HG03060 (cell line): ENCODE measurements at regions not wholly inside any gene's neighbourhood (a gene's known extent, or its start where the extent isn't known, plus 50 kb on each side); places are given as distances from the start of the nearest gene placed in this dataset.

Experiments used
- ATAC-seq: cut with Tn5 transposase; IDR thresholded peaks from one replicate; pipeline ENCODE4 v1.9.1; 2021; ENCODE audit warnings: low read depth, moderate number of reproducible peaks; ENCODE audit not compliant: unreplicated experiment

DNA sequence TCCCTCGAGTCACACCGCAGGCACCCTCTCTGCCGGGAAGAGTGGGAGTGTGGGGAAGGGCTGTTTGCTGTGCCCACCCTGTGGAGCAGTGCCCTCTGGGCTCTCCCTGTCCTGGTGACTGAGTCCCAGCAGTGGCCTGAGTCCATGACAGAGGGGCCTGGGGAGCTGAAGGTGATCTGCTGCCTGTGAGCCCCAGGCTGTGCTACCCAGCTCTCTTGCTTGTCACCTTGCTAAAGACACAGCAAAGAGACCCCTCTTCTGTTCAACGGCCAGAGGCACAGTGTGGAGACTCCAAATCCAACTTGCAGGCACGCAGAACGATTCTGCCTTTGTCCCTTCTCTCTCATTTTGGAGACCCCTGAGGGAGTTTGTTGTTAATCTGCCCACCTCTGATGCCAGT, 232.6 kb downstream of the OPA1 start:
- no peak for ATAC-seq

DNA sequence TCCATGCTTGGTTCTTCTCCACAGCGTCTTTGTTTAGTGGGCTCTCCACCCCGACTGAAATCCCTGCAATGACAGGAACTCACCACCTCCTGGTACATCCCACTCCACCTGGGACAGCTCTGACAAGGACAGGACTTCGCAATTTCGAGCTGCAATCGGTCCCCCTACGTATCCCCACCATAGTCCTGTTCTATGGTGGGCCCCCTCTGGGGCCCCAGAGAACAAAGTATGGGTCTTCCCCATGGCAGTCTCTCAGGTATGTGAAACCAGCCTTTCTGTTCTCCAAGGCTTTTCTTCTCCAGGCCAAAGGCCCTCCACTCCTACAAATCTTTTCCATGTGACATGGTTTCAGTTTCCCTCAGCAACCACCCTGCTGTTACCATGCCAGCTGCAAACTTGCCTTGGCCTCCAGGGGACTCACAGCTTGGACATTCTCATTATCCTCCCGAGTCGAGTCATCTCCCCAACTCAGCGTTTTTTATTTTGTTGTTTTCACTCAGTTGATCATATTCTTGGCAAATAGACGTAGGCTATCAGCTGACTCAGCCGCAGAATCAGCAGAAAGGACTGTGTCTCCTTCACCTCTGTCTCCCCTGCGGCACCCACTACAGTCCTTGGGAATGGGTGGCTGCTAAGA, 233.3 kb downstream of the OPA1 start:
- no peak for ATAC-seq

DNA sequence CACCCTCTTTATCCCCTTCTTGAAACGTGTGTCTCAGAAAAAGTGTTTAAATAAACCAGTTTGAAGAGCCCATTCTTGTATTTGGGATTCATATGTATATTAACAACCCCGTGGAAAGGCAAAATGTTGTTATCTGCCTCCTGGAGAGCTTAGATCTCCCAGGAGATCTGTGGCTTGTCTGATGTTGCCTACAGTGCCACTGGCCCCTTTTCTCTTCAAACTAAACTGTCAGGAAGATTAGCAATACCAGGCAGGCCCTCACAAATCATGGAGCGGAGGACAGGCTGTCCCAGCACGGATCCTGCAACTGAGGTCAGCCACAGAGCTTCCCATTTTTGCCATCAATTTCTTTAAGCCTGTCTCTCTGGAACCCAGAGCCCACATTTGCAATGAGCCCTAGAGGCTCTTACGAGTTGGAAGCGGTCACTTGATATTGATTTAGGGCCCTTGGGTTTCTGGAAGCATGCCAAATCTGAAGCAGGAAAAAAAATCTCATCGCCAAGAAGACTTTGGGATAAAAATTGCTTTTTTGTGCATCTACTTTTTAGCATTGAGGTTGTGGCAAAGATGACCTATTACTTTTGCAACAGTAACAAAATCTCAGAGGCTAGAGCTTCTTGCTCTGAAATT, 234.1 kb downstream of the OPA1 start:
- ATAC-seq: no peak

DNA sequence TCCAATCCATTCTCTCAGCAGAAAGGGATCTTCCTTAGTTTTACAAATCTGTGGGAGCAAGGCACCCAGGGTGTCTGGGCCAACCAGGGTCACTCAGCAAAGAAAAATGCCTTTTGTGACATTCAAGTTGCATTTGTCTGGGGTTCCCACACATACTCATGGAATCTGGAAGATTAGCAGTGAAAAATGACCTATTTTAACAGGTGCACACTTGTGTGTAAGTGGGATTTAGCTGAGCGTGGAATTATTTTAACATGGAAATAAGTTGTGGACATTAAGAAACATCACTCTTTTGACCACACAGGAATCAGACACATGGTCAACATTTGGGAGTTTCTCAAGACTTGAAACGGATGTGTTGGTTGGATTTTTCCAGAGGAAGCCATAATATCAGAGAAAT, 234.9 kb downstream of the OPA1 start:
- ATAC-seq: no peak

DNA sequence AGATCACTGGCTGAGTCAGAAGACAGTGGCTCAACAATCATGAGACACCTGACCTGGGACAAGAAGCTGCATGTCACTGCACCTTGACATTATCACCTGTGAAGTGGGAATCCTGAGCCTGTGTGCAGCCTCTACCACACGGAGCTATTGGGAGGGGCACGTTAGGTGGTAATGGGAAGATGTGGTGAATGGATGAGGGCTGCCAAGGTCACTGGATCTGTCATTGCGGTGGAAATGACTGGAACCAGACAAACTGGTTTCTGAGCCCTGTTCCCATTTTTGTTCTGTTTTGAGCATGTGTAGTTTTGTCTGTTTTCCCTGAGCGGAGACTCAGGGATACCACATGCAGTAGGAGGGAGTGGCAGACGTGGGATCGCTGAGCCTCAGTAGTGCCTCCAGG, 235.5 kb downstream of the OPA1 start:
- ATAC-seq: no peak

DNA sequence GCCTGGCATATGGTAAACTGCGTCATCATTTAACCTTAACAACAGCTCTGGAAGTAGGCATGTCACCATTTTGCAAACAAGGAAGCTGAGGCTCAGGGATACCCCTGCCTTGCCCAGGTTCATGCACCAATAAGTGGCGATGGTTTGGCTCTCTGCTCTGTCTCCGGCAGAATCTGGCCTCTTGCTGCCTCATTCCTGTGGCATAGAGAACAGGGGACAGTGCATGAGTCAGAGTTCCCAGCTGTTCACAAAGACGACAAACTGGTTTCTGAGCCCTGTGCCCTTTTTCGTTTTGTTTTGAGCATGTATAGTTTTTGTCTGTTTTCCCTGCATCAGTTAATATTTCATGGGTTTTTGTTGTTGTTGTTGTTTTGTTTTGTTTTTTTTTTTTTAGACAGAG, 236.8 kb downstream of the OPA1 start:
- ATAC-seq: no peak

DNA sequence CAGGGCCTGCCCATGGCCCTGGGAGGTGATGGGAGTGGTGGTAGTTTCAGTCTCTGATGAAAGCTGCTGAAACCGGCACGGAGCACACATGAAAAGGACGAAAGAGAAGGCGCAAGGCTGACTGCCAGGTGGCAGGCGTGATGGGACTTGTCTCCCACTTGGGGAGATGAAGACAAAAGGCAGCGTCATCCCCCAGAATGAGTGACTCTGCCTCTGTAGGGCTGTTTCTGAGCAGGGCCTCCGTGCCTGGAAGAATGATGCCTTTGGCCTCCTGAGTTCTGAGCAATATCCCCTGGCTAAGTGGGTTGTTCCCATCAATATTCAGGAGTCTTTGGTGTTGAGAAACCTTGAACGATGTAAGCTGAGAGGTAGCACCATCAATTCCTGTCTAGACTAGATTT, 237.8 kb downstream of the OPA1 start:
- no peak for ATAC-seq

DNA sequence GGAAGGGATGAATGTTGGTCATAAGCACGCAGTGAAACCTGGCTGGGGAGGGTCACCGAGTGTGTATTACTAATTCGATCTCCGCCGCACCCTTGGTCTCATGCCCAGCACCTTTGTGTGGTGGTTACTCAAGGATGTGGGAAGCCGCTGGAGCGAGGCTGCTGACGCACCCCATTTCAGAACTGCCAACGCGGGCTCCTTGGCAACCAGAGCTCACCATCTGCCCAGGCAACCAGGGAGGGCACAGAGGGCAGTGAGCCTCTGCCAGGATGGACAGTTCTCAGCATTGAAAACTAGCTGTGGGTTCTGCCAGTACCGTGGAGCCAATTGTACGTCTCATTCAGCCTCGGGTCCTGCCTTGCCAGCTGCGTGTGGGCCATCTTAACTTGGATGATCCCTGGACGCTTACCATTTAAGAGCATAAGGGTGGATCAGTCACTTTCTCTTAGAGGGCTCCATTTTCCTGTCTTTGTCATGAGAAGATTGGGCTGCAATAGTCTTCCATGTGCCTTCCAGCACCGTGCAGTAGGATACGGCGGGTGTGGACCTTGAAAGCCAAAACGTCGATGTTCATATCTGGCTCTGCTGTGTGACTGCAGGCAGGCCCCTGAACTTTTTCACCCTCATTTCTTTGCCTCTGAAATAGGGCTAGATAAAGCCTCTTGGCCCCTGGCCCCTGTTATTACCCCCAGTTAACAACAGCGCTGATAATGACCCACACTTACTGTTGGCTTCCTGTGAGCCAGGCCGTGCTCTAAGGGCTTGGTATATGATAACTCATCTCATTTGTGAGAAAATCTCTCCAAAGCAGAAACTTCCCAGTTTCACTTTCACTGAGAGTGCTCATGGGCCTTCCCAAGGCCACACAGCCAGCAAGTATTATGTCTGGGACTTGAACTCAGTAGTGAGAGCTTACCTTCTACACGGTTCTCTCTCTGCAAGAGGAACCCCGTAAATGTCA, 238.8 kb downstream of the OPA1 start:
- no peak for ATAC-seq

DNA sequence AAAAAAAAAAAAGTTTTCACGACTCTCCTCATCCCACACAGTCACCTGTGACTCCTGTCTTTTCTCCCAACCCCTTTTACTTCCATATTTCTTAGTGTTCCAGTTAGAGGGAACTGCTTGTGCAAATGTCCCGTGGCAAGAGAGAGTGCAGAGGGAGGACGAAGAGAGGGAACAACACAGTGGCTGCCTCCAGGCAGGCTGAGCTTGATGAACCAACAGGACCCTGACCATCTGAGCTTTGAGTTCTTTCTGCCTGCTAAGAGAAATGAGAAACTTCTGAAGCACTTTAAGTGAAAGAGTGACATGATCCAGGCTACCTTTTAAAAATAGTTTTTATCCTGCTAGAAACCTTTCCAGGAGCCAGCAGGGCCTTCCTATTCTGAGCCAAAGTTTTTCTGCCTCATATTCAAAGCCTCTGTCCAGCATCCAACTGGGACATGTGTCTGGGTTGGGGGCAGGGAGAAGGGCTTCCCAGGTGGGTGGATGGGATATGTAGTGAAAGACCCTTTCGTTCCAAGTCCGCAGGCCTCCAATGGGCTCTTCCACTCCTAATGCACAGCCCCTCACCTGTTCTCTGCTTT, 239.9 kb downstream of the OPA1 start:
- no peak for ATAC-seq

DNA sequence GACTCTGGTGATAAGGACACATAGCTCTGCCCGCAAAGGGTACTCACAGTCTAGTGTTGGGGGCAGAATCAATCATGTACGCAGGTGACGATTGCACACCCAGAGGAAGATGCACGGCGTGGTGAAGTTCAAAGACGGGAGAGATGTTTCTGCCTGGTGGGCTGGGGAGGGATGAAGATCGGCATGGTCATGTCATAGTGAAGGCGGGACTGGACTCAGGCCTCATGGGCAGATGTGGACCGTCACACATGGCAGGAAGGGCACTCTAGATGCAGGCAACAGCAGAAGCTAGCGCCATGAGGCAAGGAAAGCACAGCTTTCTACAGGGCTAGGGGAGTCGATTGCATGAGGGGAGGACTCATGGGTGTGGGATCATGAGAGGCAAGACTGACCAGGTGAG, 240.6 kb downstream of the OPA1 start:
- ATAC-seq: no peak

DNA sequence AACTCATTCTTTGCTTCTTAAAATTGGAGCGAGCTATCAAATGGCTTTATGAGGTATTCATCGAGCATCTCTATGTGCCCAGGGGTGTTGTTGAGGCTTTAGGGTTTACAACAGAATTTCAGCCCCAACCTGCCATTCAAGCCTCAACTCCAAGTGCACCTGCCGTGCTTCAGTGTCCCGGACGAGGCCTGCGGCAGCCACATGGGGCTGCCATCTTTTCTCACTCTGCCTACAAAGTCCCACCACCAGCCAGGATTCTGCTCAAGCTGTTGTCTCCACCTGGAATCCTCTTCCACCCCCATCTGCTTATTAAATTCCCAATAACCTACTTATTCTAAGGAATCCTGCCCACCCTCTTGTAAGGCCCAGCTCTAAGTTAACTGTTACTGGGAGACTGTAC, 242.4 kb downstream of the OPA1 start:
- ATAC-seq: no peak

DNA sequence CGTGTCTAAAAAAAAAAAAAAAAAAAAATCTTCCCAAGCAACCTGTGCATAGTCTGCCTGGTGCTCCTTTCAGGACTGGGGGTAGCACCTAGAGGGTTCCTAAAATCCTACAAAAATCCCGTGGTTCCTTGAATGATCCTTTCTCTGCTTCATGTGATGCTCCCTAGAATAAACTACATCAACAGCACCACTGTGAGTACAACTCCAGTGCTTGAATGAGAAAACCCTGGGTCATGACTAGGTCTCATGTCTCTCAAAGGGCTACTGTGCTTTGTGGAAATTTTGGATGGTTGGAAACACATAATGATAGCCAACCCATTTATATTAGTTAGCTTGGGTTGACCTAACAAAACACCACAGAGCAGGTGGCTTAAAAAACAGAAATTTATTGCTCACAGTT, 243.5 kb downstream of the OPA1 start:
- ATAC-seq: no peak

DNA sequence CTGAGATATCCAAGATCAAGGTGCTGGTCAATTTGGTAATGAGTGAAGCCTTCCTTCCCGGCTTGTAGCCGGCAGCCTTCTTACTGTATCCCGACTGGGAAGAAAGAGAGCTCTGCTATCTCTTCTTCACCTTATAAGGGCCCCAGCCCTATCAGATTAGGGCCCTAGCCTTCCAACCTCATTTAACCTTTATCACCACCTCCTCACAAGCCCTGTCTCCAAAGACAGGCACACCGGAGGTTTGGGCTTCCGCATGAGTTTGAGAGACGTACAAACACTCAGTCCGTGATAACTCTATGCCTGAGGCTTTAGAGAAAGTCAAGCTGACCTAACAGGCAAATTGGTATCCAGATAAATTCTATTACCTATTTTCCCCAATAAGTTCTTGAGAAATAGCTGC, 243.9 kb downstream of the OPA1 start:
- ATAC-seq: no peak

DNA sequence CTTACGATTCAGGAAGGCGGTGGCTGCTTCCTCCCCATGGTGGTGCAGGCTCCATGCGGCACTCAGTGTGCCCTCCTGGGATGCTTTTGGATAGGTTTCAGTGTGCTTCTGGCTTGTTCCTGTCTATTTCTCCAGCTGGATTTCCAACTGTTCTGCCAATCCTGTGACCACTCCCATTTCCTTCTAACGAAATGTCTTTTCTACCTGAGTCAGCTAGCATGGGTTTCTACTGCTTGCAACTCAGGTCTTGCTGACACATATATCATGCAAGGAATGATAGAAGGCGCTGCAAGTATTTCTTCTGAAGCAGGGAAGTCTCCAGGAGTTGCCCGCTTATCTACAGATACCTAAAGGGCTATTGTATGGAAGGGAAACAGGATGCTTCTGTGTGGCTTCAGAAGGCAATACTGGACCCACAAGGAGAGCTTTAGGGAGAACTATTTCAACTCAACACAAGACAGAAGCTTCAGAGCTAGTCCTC, 244.4 kb downstream of the OPA1 start:
- no peak for ATAC-seq

DNA sequence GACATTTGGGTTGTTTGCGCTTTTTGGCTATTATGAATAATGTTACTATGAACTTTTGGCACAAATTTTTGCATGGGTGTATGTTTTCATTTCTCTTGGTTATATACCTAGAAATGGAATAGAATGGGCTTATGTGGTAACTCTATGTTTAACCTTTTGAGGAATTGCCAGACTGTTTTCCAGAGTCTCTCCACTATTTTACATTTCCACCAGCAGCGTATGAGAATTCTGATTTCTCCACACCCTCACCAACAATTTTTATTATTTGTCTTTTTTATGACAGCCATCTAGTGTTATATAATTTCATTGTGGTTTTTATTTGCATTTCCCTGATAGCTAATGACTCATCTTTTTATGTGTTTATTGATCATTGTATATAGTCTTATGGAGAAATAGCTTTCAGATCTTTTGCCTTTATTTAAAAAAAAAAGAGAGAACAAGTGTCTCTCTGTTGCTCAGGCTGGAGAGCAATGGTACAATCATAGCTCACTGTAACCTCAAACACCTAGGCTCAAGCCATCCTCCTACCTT, 247.2 kb downstream of the OPA1 start:
- ATAC-seq: no peak

DNA sequence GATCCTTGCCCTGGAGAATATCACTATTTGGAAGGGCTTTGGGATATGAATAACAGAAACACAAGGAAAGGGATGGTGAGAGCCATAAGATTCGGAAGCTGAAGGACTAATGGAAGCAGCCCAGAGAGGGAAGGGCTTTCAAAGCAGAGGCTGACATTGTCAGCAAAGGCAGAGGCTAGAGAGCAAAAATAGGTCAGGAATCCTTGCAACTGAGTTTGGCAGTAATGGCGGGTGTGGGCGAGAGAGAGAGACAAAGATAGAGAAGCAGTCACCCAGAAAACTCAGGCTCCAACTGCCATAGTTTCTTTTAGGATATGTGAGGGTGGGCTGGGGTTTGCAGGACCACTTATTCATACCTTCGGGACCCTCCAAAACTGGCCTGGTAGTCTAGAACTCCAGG, 248.6 kb downstream of the OPA1 start:
- no peak for ATAC-seq

DNA sequence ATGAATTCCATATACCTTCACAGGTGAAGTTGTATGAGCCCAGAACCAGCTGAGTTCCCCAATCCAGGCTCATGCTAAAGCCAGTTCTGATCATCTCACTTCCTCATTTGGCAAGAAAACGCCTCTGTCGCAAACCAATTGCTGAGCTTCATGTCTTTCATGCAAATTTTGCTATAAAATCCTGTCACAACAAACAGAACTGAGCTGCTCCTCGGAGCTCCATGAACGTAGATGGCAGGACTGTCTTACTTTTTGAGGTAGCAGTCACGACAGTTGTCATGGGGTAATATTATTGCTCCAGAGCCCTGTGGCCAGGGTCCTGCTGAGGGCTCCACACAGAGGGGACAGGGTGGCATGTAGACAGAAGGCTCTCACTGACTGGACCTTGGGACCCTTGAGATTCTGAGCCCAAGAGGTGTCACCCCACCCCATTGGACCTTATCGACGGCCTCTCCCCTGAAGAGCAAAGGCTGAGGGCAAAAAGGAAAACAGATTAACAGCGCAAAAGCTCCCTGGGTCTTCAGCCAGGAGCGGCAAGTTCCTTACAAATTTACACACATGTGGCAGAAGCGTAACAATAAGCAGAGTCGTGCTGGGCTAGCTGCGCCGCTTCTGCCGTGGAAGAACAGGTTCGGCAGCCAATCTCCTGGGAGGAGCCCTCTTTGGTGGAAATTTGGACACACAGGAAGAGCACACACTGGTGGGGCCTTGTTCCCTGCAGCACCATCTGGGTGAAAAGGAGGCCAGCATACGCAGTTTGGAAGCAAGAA, 249.2 kb downstream of the OPA1 start:
- peak; percentile 50 for ATAC-seq

DNA sequence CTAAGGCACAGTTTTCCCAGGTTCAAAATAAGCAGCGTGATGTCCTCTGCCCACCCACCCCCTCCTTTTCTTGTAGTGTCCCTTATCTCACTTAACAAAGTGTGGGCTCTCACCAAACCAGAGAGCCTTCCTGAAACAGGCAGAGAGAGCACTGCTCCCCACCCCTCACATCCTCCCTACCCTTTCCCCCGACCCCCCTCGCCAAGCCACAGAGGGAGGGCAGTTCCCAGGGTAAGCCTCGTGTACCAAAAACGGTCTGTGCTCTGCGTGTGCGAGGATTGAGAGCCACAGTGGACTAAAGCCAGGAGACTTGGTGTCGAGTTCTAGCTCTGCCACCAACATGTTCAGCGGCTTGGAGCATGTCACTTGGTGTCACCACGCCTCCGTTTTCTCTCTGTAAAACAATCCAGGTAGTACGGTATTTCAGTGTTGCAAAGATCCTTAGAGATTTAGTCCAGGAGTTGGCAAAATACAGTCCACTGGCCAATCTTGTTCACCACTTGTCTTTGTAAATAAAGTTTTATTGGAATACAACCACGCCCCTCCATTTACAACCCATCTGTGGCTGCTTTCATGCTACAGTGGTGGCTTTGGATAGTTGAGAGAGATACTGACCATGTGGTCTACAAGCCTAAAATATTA, 249.9 kb downstream of the OPA1 start:
- ATAC-seq: no peak

DNA sequence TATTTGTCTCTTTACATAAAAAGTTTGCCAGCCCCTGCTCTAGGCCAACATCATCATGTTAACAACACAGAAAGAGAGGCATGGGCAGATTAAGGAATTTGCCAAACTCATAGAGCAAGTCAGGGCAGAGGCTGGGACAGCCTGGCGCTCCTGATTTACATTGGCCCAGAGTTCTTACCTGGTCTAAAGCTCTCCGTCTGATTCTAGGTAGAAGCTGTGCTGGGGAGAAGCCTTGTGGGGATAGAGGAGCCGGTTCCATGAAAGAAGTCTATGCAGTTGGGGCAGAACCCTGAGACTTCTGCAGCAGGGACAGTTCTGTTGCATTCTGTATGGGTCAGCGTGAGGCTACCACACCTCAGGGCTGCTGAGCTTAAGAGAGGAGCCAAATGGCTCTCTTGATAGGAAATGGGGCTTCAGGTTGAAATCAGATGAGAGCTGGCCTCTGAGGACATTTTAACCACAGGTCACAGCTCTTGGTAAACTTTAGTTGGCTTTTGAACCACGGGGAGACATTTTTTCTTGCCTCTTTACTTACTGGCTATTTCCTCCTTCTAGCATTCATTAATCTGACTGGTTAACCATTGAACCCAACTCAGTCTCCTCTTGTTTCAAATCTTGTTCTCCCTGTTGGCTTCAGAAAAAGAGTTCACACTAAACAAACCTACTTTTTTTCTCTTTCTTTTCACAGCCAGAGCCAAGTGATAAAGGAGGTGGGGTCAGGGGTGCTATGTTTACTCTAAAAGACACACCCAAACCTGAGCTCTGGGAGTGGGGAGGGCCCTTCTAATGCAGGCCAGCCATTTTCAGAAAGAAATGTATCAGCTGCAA, 250.7 kb downstream of the OPA1 start:
- no peak for ATAC-seq
